ENCODE measurements at regions not wholly inside any gene's neighbourhood (a gene's known extent, or its start where the extent isn't known, plus 50 kb on each side); places are given as distances from the start of the nearest gene placed in this dataset.

- no peak overlapping the region for H3K4me3 ChIP-seq
- H3K27ac ChIP-seq, result no peak overlapping the region
- H3K9me3 ChIP-seq (replicated peaks in 1 of 11), result no peaks in the 10 kb centered on the region
- no peak for TF ChIP-seq Cebpa-rat (IDR thresholded peaks at IDR 0.05)
- no peaks in the 10 kb centered on the region for H3K36me3 ChIP-seq
- no peak overlapping the region for H3K9ac ChIP-seq
- no peaks in the 10 kb centered on the region for H4K20me1 ChIP-seq
- H3K4me1 ChIP-seq, result no peaks in the 10 kb centered on the region
- no peaks in the 10 kb centered on the region for H3K27me3 ChIP-seq
- no peak overlapping the region for H3K4me2 ChIP-seq
Measured at GRCh38 chr2:103144837-103145236, 383.0 kb downstream of the TMEM182 start.

DNA sequence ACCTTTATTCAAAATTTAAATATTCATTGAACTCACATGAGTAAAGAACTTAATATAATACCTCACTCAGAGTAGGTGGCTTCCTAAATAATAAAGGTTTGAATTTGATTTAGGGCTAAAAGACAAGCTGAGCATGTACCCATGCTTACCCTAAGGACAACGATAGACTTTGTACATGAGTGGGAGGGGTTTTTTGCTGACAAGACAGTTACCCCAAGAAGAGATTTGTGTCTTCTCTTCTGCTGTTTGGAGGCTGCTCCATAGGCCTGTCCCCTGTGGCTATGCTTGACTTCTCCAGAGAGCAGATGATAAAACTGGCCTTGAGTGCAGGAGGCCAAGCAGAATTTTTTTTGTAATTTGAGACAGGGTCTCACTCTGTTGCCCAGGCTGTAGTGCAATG is 383.9 kb downstream of the TMEM182 start:
- H3K9me3 ChIP-seq (replicated peaks in 1 of 11), result no peaks in the 10 kb centered on the region
- H3K27me3 ChIP-seq, result no peaks in the 10 kb centered on the region
- no peak overlapping the region for H3K4me3 ChIP-seq
- no peak overlapping the region for H3K27ac ChIP-seq
- no peak overlapping the region for H3K4me2 ChIP-seq
- no peak for TF ChIP-seq Cebpa-rat (IDR thresholded peaks at IDR 0.05)
- H4K20me1 ChIP-seq, result no peaks in the 10 kb centered on the region
- no peaks in the 10 kb centered on the region for H3K4me1 ChIP-seq
- no peak overlapping the region for H3K9ac ChIP-seq
- H3K36me3 ChIP-seq, result no peaks in the 10 kb centered on the region

- Histone ChIP-seq H3K4me3 (no peak overlapping the region), H3K27me3 (no peaks in the 10 kb centered on the region), H3K9me3 (replicated peaks in 1 of 11) (peaks cover 0 to 10% (median 0%) of the 10 kb centered on the region in 11 experiments; a peak in 2 of 22 replicates), H3K4me1 (no peaks in the 10 kb centered on the region), H3K27ac (no peak overlapping the region), H3K36me3 (no peaks in the 10 kb centered on the region), H4K20me1 (no peaks in the 10 kb centered on the region), H3K4me2 (no peak overlapping the region), H3K9ac (no peak overlapping the region)
- no peak for TF ChIP-seq Cebpa-rat (IDR thresholded peaks at IDR 0.05)
Measured at GRCh38 chr2:103151046-103151445, 389.2 kb downstream of the TMEM182 start.

DNA sequence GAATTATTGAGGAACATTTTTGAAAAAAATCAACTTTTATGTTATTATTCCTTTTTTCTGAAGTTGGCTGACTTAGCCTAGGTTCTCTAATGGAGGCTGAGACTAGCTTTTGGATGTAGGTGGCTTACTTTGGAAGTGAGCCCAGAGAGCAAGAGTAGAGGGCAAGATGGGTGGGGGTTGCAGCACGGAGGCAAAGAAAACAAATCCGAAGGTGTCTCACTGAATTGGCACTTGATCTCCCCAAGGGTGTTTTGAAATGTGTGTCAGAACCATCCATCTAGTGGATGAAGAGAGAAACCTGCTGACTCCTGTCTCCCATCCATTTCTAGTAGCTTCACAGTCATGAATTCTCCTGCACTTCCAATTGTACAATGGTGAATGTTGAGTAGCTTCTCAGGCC is 390.7 kb downstream of the TMEM182 start:
- no peak overlapping the region for H3K9ac ChIP-seq
- H3K4me3 ChIP-seq, result no peak overlapping the region
- peaks cover 0 to 10% (median 0%) of the 10 kb centered on the region in 11 experiments; a peak in 2 of 22 replicates for H3K9me3 ChIP-seq (replicated peaks in 1 of 11)
- no peaks in the 10 kb centered on the region for H4K20me1 ChIP-seq
- TF ChIP-seq Cebpa-rat (IDR thresholded peaks at IDR 0.05), result no peak
- H3K4me1 ChIP-seq, result no peaks in the 10 kb centered on the region
- no peak overlapping the region for H3K27ac ChIP-seq
- H3K4me2 ChIP-seq, result no peak overlapping the region
- no peaks in the 10 kb centered on the region for H3K27me3 ChIP-seq
- H3K36me3 ChIP-seq, result no peaks in the 10 kb centered on the region

DNA sequence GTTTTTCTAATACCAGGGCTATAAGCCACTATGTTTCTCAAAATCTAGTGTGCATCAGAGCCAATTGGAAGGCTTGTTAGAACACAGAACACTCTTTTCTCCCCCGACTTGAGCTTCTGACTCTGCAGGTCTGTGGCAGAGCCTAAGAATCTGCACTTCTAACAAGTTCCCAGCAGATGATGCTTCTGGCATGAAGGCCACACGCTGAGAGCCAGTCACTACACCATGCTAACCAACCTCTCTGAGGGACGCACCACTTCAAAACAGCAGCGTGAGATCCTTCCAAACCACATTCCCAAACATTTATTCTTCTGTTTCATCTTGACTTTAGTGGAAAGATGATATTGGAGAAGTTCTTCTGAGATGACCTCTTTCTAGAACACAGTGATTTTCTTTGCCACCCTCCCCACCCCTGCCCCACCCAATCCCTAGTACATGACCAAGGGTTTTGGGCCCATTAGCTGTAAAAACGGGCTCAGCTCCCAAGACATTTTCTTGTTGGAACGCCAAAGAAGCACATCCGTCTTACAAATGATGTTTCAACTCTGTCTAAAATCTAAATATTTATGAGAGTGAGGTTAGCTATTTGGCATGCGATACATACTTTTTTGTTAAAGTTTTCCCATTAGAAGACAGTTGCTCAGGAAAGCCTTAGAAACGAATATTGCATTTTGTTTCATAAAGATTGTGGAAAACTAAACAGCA is 391.9 kb downstream of the TMEM182 start:
- no peak overlapping the region for H3K4me3 ChIP-seq
- no peak overlapping the region for H3K27ac ChIP-seq
- H3K9ac ChIP-seq, result no peak overlapping the region
- TF ChIP-seq Cebpa-rat (IDR thresholded peaks at IDR 0.05), result no peak
- no peaks in the 10 kb centered on the region for H4K20me1 ChIP-seq
- H3K9me3 ChIP-seq (replicated peaks in 1 of 11), result peaks cover 0 to 10% (median 0%) of the 10 kb centered on the region in 11 experiments; a peak in 2 of 22 replicates
- no peaks in the 10 kb centered on the region for H3K36me3 ChIP-seq
- no peaks in the 10 kb centered on the region for H3K27me3 ChIP-seq
- H3K4me1 ChIP-seq, result no peaks in the 10 kb centered on the region
- H3K4me2 ChIP-seq, result no peak overlapping the region

- Histone ChIP-seq H3K27me3 (no peaks in the 10 kb centered on the region), H3K36me3 (no peaks in the 10 kb centered on the region), H3K4me1 (no peaks in the 10 kb centered on the region), H3K4me2 (no peak overlapping the region), H3K4me3 (no peak overlapping the region), H3K9me3 (replicated peaks in 1 of 11) (peaks cover 0 to 10% (median 0%) of the 10 kb centered on the region in 11 experiments; a peak in 2 of 22 replicates), H3K9ac (no peak overlapping the region), H3K27ac (no peak overlapping the region), H4K20me1 (no peaks in the 10 kb centered on the region; a peak in 1 of 22 replicates)
- TF ChIP-seq Cebpa-rat (IDR thresholded peaks at IDR 0.05), result no peak
Measured at GRCh38 chr2:103155308-103155707, 393.5 kb downstream of the TMEM182 start.

DNA sequence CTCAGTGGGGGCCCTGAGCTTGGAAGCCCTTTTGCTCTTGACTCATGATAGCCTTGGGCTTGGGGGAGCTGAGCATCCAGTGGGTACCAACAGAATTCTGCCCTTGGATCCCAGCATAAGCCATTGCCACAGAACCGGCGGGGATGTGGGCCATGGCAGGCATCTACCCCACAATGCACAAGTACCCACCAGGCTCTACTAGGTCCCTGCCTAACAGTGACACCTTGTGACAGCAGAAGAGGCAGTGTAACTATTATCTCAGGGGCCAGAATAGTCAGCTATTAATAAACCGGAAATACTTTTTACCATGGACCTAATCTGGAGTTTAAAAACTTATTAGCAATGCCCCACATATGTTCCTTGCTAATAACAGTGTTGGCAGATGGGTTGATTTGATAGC is 397.2 kb downstream of the TMEM182 start:
- H3K36me3 ChIP-seq, result no peaks in the 10 kb centered on the region
- H3K4me3 ChIP-seq, result no peak overlapping the region
- TF ChIP-seq Cebpa-rat (IDR thresholded peaks at IDR 0.05), result no peak
- H3K4me1 ChIP-seq, result no peaks in the 10 kb centered on the region
- H3K27ac ChIP-seq, result no peak overlapping the region
- H3K4me2 ChIP-seq, result no peak overlapping the region
- no peaks in the 10 kb centered on the region; a peak in 1 of 22 replicates for H4K20me1 ChIP-seq
- H3K9me3 ChIP-seq (replicated peaks in 1 of 11), result no peaks in the 10 kb centered on the region
- no peaks in the 10 kb centered on the region for H3K27me3 ChIP-seq
- no peak overlapping the region for H3K9ac ChIP-seq

- no peaks in the 10 kb centered on the region for H3K27me3 ChIP-seq
Measured at GRCh38 chr2:103161456-103162289, 399.8 kb downstream of the TMEM182 start.

DNA sequence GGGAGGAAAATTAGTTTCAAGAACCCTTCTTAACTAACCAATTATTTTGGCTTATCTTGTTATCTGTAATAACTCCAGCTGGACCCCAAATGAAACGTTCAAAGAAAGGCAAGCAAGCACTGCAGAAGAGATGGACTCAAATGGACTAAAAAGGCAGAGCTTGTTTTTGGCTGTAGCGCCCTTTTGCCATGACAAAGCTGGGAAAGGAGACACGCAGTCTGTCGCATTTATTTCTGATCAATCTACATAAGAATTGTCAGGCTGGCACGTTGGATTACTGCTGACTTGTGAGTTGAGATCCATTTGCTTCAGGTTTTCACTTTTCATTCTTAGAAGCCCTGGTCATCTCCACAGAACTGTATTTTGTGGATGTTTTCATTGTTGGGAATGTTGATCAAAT is 402.9 kb downstream of the TMEM182 start:
- Histone ChIP-seq H3K36me3 (no peaks in the 10 kb centered on the region), H3K9ac (no peak overlapping the region), H4K20me1 (no peaks in the 10 kb centered on the region), H3K9me3 (replicated peaks in 1 of 11) (no peaks in the 10 kb centered on the region), H3K27me3 (no peaks in the 10 kb centered on the region), H3K4me1 (no peaks in the 10 kb centered on the region), H3K4me2 (no peak overlapping the region), H3K4me3 (no peak overlapping the region), H3K27ac (no peak overlapping the region)
- no peak for TF ChIP-seq Cebpa-rat (IDR thresholded peaks at IDR 0.05)

More at GRCh38 chr2:103161456-103162289, 399.8 kb downstream of the TMEM182 start:
- TF ChIP-seq Cebpa-rat (IDR thresholded peaks at IDR 0.05), result no peak
- no peaks in the 10 kb centered on the region for H3K4me1 ChIP-seq
- H3K9ac ChIP-seq, result no peak overlapping the region
- no peak overlapping the region for H3K4me3 ChIP-seq
- H3K27ac ChIP-seq, result no peak overlapping the region
- no peak overlapping the region for H3K4me2 ChIP-seq
- H4K20me1 ChIP-seq, result no peaks in the 10 kb centered on the region; a peak in 1 of 22 replicates
- no peaks in the 10 kb centered on the region for H3K9me3 ChIP-seq (replicated peaks in 1 of 11)
- no peaks in the 10 kb centered on the region for H3K36me3 ChIP-seq
